WI38 (cell line): ENCODE measurements at regions not wholly inside any gene's neighbourhood (a gene's known extent, or its start where the extent isn't known, plus 50 kb on each side); places are given as distances from the start of the nearest gene placed in this dataset.
"Not testable (repeated sequence)": the region's sequence is repeated elsewhere in the genome, so short reads cannot be mapped to it uniquely, and the experiment has no call there.

ENCODE experiments used
- H3K4me3 ChIP-seq: 2 replicates; pipeline ENCODE4 v1.5.1; 2011; ENCODE audit warnings: low read depth, mild to moderate bottlenecking, control low read depth, low read length
- CTCF ChIP-seq: IDR thresholded peaks from 2 replicates; pipeline ENCODE4 v1.5.1; 2012; ENCODE audit warnings: low read depth, mild to moderate bottlenecking, control low read depth, low read length

- no peak overlapping the region for H3K4me3 ChIP-seq
- TF ChIP-seq CTCF, result no peak
These were observed 138.3 kb upstream of the TPM1 start for GRCh38 chr15:62904041-62904910.

- no peak for TF ChIP-seq CTCF
- H3K4me3 ChIP-seq, result no peak overlapping the region
These were observed 135.9 kb upstream of the TPM1 start for GRCh38 chr15:62906627-62907026.

- no peak for TF ChIP-seq CTCF
- no peak overlapping the region for H3K4me3 ChIP-seq
These were observed 135.3 kb upstream of the TPM1 start for GRCh38 chr15:62907275-62907674.

GRCh38 chr15:62908341-62908740 is 134.2 kb upstream of the TPM1 start:
- not testable (repeated sequence) for H3K4me3 ChIP-seq

- H3K4me3 ChIP-seq, result no peak overlapping the region
- TF ChIP-seq CTCF, result no peak
These were observed 133.3 kb upstream of the TPM1 start for GRCh38 chr15:62909257-62909656.

- H3K4me3 ChIP-seq, result no peak overlapping the region
- no peak for TF ChIP-seq CTCF
These were observed 130.3 kb upstream of the TPM1 start for GRCh38 chr15:62912282-62912681.

- no peak for TF ChIP-seq CTCF
- no peak overlapping the region for H3K4me3 ChIP-seq
These were observed 129.7 kb upstream of the TPM1 start for GRCh38 chr15:62912808-62913207.

- TF ChIP-seq CTCF, result no peak
- H3K4me3 ChIP-seq, result no peak overlapping the region
These were observed 129.3 kb upstream of the TPM1 start for GRCh38 chr15:62913246-62913645.
